GM12878 (cell line): ENCODE measurements at regions not wholly inside any gene's neighbourhood (a gene's known extent, or its start where the extent isn't known, plus 50 kb on each side); places are given as distances from the start of the nearest gene placed in this dataset.

Source experiments
- CTCF ChIP-seq, 3 experiments: IDR thresholded peaks in 2 of 3; conservative IDR thresholded peaks in 1 of 3; 2 replicates each; pipeline ENCODE4 v1.5.1; 2011; ENCODE audit warnings: low read depth in 3 of 3, low read length in 3 of 3, mild to moderate bottlenecking in 3 of 3, control low read depth in 2 of 3, moderate library complexity in 2 of 3, inconsistent platforms in 1 of 3, mixed read lengths in 1 of 3; ENCODE audit not compliant: control insufficient read depth in 2 of 3, insufficient read depth in 1 of 3; ENCODE audit errors: extremely low read depth in 1 of 3
- FOXM1 ChIP-seq: IDR thresholded peaks from 2 replicates; pipeline ENCODE4 v1.6.1; 2012; ENCODE audit warnings: low read depth, mild to moderate bottlenecking, inconsistent platforms, low read length, moderate library complexity
- HDAC6 ChIP-seq: fragments of 200-600 bp; sonication (generic); IDR thresholded peaks from one replicate; pipeline ENCODE4 v1.8.0; 2017; ENCODE audit warnings: antibody characterized with exemption; ENCODE audit not compliant: unreplicated experiment
- POLR2A ChIP-seq: IDR thresholded peaks from 2 replicates; pipeline ENCODE4 v1.6.1; 2011; ENCODE audit warnings: low read depth, mild to moderate bottlenecking, low read length
- STAT1 ChIP-seq: fragments of 450-650 bp; conservative IDR thresholded peaks from 2 replicates; pipeline ENCODE4 v1.6.1; 2014; ENCODE audit warnings: antibody characterized with exemption, mild to moderate bottlenecking
- TF ChIP-seq, protein P1 (sequence below): IDR thresholded peaks from 2 replicates; pipeline ENCODE4 v1.6.1; 2011; ENCODE audit warnings: low read depth, low read length, improper control_type of control experiment, borderline replicate concordance

- no peak for TF ChIP-seq POLR2A
- no peak for TF ChIP-seq FOXM1
- TF ChIP-seq, protein P1, sequence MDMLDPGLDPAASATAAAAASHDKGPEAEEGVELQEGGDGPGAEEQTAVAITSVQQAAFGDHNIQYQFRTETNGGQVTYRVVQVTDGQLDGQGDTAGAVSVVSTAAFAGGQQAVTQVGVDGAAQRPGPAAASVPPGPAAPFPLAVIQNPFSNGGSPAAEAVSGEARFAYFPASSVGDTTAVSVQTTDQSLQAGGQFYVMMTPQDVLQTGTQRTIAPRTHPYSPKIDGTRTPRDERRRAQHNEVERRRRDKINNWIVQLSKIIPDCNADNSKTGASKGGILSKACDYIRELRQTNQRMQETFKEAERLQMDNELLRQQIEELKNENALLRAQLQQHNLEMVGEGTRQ = no peak
- no peak for TF ChIP-seq CTCF (IDR thresholded peaks at IDR 0.05 in 2 of 3, conservative IDR thresholded peaks at IDR 0.05 in 1 of 3; ENCODE audit: control insufficient read depth in 2 of 3, extremely low read depth in 1 of 3, insufficient read depth in 1 of 3, low read depth in 3 of 3, low read length in 3 of 3)
- no peak for TF ChIP-seq STAT1
- TF ChIP-seq HDAC6 = no peak
Measured at GRCh38 chr11:45423475-45424120, 137.5 kb upstream of the SYT13 start.
